ENCODE measurements at regions not wholly inside any gene's neighbourhood (a gene's known extent, or its start where the extent isn't known, plus 50 kb on each side); places are given as distances from the start of the nearest gene placed in this dataset.

DNA sequence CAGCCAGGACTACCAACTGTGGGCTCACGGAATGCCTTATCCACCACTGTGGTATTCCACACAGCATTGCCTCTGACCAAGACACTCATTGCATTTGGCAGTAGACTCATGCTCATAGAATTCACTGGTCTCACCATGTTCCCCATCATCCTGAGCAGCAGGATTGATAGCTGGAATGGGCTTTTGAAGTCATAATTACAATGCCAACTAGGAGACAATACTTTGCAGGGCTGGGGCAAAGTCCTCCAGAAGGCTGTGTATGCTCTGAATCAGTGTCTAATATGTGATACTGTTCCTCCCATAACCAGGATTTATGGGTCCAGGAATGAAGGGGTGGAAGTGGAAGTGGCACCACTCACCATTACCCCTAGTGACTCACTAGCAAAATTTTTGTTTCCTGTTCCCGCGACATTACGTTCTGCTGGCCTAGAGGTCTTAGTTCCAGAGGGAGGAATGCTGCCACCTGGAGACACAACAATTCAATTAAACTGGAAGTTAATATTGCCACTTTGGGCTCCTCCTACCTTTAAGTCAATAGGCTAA lies 58.6 kb upstream of the CCDC80 start:
- in situ Hi-C loops (cut with MboI; ENCODE audit: low sequenced_read_pairs) = no loop called here
- POLR2A ChIA-PET (ENCODE audit: unreplicated experiment) = no interaction called here

More for the DNA sequence above, 58.6 kb upstream of the CCDC80 start:
- Histone ChIP-seq H3K9ac (ENCODE audit: low read depth, low read length) (no peak overlapping the region), H3K23ac (ENCODE audit: low read depth, low read length) (peak overlapping the region; percentile 86), H3K79me1 (ENCODE audit: low read depth in 1 of 2, low read length in 2 of 2) (no peaks in the 10 kb centered on the region; a peak in 1 of 4 replicates), H3K56ac (ENCODE audit: extremely low read depth, insufficient read depth, low read length) (no peak overlapping the region), H2AK9ac (replicated peaks; ENCODE audit: low read depth, low read length, poor library complexity) (peak overlapping the region; percentile 72), H3K9me1 (ENCODE audit: insufficient read depth, low read length) (0 out of 2 replicates have a peak, but pooled peaks cover 8% of the 10 kb centered on the region), H4K91ac (ENCODE audit: insufficient read depth, low read depth, low read length) (peak overlapping the region; percentile 69), H3K27me3 (ENCODE audit: control insufficient read depth, insufficient read depth, low read length) (no peaks in the 10 kb centered on the region), H4K8ac (ENCODE audit: low read depth in 2 of 2, low read length in 2 of 2) (peak overlapping the region in 1 of 2 experiments; percentile 47; a peak in 2 of 4 replicates), H2AK5ac (ENCODE audit: low read depth, low read length) (peak overlapping the region; percentile 83), H3K4me1 (ENCODE audit: control insufficient read depth, insufficient read depth, low read length) (peaks cover 9% of the 10 kb centered on the region), H3K4ac (ENCODE audit: low read depth, low read length) (peak overlapping the region; percentile 86), H4K5ac (ENCODE audit: low read depth, low read length) (peak overlapping the region; percentile 61; the same call in 1 of the 2 replicates), H3K4me3 (ENCODE audit: insufficient read depth, low read depth, low read length) (no peak overlapping the region), H2BK15ac (ENCODE audit: low read depth, low read length) (0 out of 3 replicates have a peak overlapping the region, but pooled peaks have one; percentile 34), H3K36me3 (ENCODE audit: control insufficient read depth, insufficient read depth, low read length) (no peaks in the 10 kb centered on the region), H3K14ac (replicated peaks; ENCODE audit: low read depth, low read length) (peak overlapping the region; percentile 81), H3K4me2 (ENCODE audit: low read depth, low read length) (no peak overlapping the region), H3K18ac (ENCODE audit: low read depth, low read length) (peak overlapping the region; percentile 83; the same call in 1 of the 2 replicates), H2BK5ac (ENCODE audit: low read depth, low read length, poor library complexity, severe bottlenecking) (peak overlapping the region; percentile 88), H3K27ac (ENCODE audit: insufficient read depth, low read length) (no peak overlapping the region), H4K20me1 (ENCODE audit: insufficient read depth, low read length) (no peaks in the 10 kb centered on the region), H2BK120ac (ENCODE audit: low read depth, low read length) (peak overlapping the region; percentile 86), H3K9me3 (ENCODE audit: control insufficient read depth, insufficient read depth, low read length) (no peaks in the 10 kb centered on the region), H2BK20ac (ENCODE audit: low read depth, low read length) (peak overlapping the region; percentile 93), H2AFZ (replicated peaks; ENCODE audit: low read length, poor library complexity) (peak overlapping the region; percentile 79)
- DNase-seq = peak; percentile 73
- peak; percentile 43 for TF ChIP-seq RAD21 (IDR thresholded peaks at IDR 0.05; ENCODE audit: low read length)
- TF ChIP-seq SMC3 (IDR thresholded peaks at IDR 0.05; ENCODE audit: low read depth, low read length) = peak; percentile 29
- TF ChIP-seq FOS (IDR thresholded peaks at IDR 0.05; ENCODE audit: low read depth, low read length) = no peak
- TF ChIP-seq CTCF (conservative IDR thresholded peaks at IDR 0.05; ENCODE audit: low read depth, low read length) = peak; percentile 25; the same call in 1 of the 2 replicates
- dilution Hi-C loops (cut with HindIII; ENCODE audit: low sequenced_read_pairs, unreplicated experiment) = no loop called here
- peak; percentile 30; the same call in 1 of the 2 replicates for ATAC-seq (ENCODE audit: low read depth)
- CTCF ChIA-PET = no interaction called here
- intact Hi-C loops (cut with micrococcal nuclease) = no loop called here
- no TSS peak for BruUV-seq (replicated peaks)
- WGBS, 2 experiments (ENCODE audit: extremely low coverage in 2 of 2, insufficient read length in 1 of 2) = no CpG with 5 or more reads among the region's 4 CpGs

All from IMR-90 (cell line).